ENCODE measurements at regions not wholly inside any gene's neighbourhood (a gene's known extent, or its start where the extent isn't known, plus 50 kb on each side); places are given as distances from the start of the nearest gene placed in this dataset.
"Not testable (repeated sequence)": the region's sequence is repeated elsewhere in the genome, so short reads cannot be mapped to it uniquely, and the experiment has no call there.

- no peak for DNase-seq (ENCODE audit: low read depth in 2 of 2)
Observed at GRCh38 chr1:4064150-4064889, 164.2 kb upstream of the C1orf174 start.

- no peak for DNase-seq (ENCODE audit: low read depth in 2 of 2)
Observed at GRCh38 chr1:4066860-4067599, 167.0 kb upstream of the C1orf174 start.

GRCh38 chr1:4068076-4068475 lies 168.0 kb upstream of the C1orf174 start:
- DNase-seq (ENCODE audit: low read depth in 2 of 2) = no peak

GRCh38 chr1:4071653-4072052 lies 171.6 kb upstream of the C1orf174 start:
- DNase-seq (ENCODE audit: low read depth in 2 of 2) = no peak

GRCh38 chr1:4072481-4073153 lies 172.5 kb upstream of the C1orf174 start:
- DNase-seq (ENCODE audit: low read depth in 2 of 2) = no peak

GRCh38 chr1:4075436-4076225 lies 175.6 kb upstream of the C1orf174 start:
- DNase-seq (ENCODE audit: low read depth in 2 of 2) = no peak

- no peak for DNase-seq (ENCODE audit: low read depth in 2 of 2)
Observed at GRCh38 chr1:4076346-4076745, 176.3 kb upstream of the C1orf174 start.

GRCh38 chr1:4078091-4078962 lies 178.3 kb upstream of the C1orf174 start:
- DNase-seq (ENCODE audit: low read depth in 2 of 2) = not testable (repeated sequence)

GRCh38 chr1:4079815-4080214 lies 179.7 kb upstream of the C1orf174 start:
- no peak for DNase-seq (ENCODE audit: low read depth in 2 of 2)

- no peak for DNase-seq (ENCODE audit: low read depth in 2 of 2)
Observed at GRCh38 chr1:4081806-4082711, 182.0 kb upstream of the C1orf174 start.

- DNase-seq (ENCODE audit: low read depth in 2 of 2) = no peak
Observed at GRCh38 chr1:4083231-4084047, 183.4 kb upstream of the C1orf174 start.

- no peak for DNase-seq (ENCODE audit: low read depth in 2 of 2)
Observed at GRCh38 chr1:4084048-4084431, 184.0 kb upstream of the C1orf174 start.

GRCh38 chr1:4084446-4084845 lies 184.4 kb upstream of the C1orf174 start:
- no peak for DNase-seq (ENCODE audit: low read depth in 2 of 2)

- DNase-seq (ENCODE audit: low read depth in 2 of 2) = no peak
Observed at GRCh38 chr1:4084896-4085295, 184.8 kb upstream of the C1orf174 start.

- DNase-seq (ENCODE audit: low read depth in 2 of 2) = no peak
Observed at GRCh38 chr1:4085546-4085945, 185.5 kb upstream of the C1orf174 start.

- DNase-seq (ENCODE audit: low read depth in 2 of 2) = no peak
Observed at GRCh38 chr1:4086085-4086850, 186.2 kb upstream of the C1orf174 start.

- no peak for DNase-seq (ENCODE audit: low read depth in 2 of 2)
Observed at GRCh38 chr1:4086921-4087320, 186.8 kb upstream of the C1orf174 start.

Data from lung microvascular endothelial cell (primary cell).